Neural cell (in vitro differentiated cells): ENCODE measurements at regions not wholly inside any gene's neighbourhood (a gene's known extent, or its start where the extent isn't known, plus 50 kb on each side); places are given as distances from the start of the nearest gene placed in this dataset.

Experiments
- H2AFZ ChIP-seq: fragments of 200-600, 300-800 bp; sonication (generic), shearing (Covaris generic); 2 replicates; pipeline ENCODE4 v1.6.0; 2014; ENCODE audit warnings: low read depth, mild to moderate bottlenecking, antibody characterized with exemption, low read length, moderate library complexity
- H3F3A ChIP-seq: fragments of 200-600 bp; shearing (Covaris generic); 2 replicates; pipeline ENCODE4 v1.6.1; 2016; ENCODE audit warnings: mild to moderate bottlenecking, moderate library complexity, mixed read lengths, antibody characterized with exemption, low read length; ENCODE audit not compliant: insufficient read depth, poor library complexity, severe bottlenecking
- H3K27ac ChIP-seq: fragments of 200-600, 300-800 bp; sonication (generic), shearing (Covaris generic); 2 replicates; pipeline ENCODE4 v1.5.1; 2014; ENCODE audit warnings: mild to moderate bottlenecking, low read length, moderate library complexity
- H3K27me3 ChIP-seq: fragments of 300-800, 200-600 bp; sonication (generic), shearing (Covaris generic); 2 replicates; pipeline ENCODE4 v1.6.0; 2014; ENCODE audit warnings: mild to moderate bottlenecking, low read depth, low read length, moderate library complexity; ENCODE audit not compliant: insufficient read depth
- H3K36me3 ChIP-seq: fragments of 300-800, 200-600 bp; sonication (generic), shearing (Covaris generic); 2 replicates; pipeline ENCODE4 v1.5.1; 2014; ENCODE audit warnings: mild to moderate bottlenecking, antibody characterized with exemption, low read length, moderate library complexity; ENCODE audit not compliant: insufficient read depth
- H3K4me2 ChIP-seq: fragments of 300-800, 200-600 bp; sonication (generic), shearing (Covaris generic); 2 replicates; pipeline ENCODE4 v1.6.0; 2014; ENCODE audit warnings: mild to moderate bottlenecking, low read length
- H3K4me3 ChIP-seq: fragments of 300-800, 200-600 bp; sonication (generic), shearing (Covaris generic); 2 replicates; pipeline ENCODE4 v1.5.1; 2014; ENCODE audit warnings: mild to moderate bottlenecking, low read length, moderate library complexity
- H3K79me2 ChIP-seq: fragments of 200-600 bp; shearing (Covaris generic); replicated peaks from 2 replicates; pipeline ENCODE4 v1.6.0; 2014; ENCODE audit warnings: mild to moderate bottlenecking, low read length, moderate library complexity; ENCODE audit not compliant: insufficient read depth
- H3K9ac ChIP-seq: fragments of 300-800, 200-600 bp; sonication (generic), shearing (Covaris generic); 2 replicates; pipeline ENCODE4 v1.6.1; 2016; ENCODE audit warnings: mild to moderate bottlenecking, low read length, mixed read lengths
- H3K9me2 ChIP-seq: fragments of 200-600 bp; shearing (Covaris generic); 2 replicates; pipeline ENCODE4 v1.6.1; 2016; ENCODE audit warnings: mild to moderate bottlenecking, low read length, mixed read lengths; ENCODE audit not compliant: insufficient read depth
- H3K9me3 ChIP-seq: fragments of 200-600, 300-800 bp; sonication (generic), shearing (Covaris generic); 2 replicates; pipeline ENCODE4 v1.6.1; 2016; ENCODE audit warnings: mild to moderate bottlenecking, mixed run types, low read length, moderate library complexity, mixed read lengths
- H4K20me1 ChIP-seq: fragments of 200-600 bp; shearing (Covaris generic); 2 replicates; pipeline ENCODE4 v1.6.1; 2016; ENCODE audit warnings: mild to moderate bottlenecking, mixed run types; ENCODE audit not compliant: insufficient read depth
- EP300 ChIP-seq: fragments of 450-650 bp; conservative IDR thresholded peaks from 2 replicates; pipeline ENCODE4 v1.6.1; 2014; ENCODE audit warnings: antibody characterized with exemption, mild to moderate bottlenecking, moderate library complexity; ENCODE audit not compliant: poor library complexity, severe bottlenecking
- EZH2 ChIP-seq: fragments of 200-600, 300-800 bp; shearing (Covaris generic), sonication (generic); IDR thresholded peaks from 2 replicates; pipeline ENCODE4 v1.6.1; 2014; ENCODE audit warnings: antibody characterized with exemption, low read length, borderline replicate concordance, mild to moderate bottlenecking; ENCODE audit not compliant: insufficient read depth, poor library complexity, severe bottlenecking
- MXI1 ChIP-seq: fragments of 450-650 bp; conservative IDR thresholded peaks from 2 replicates; pipeline ENCODE4 v1.6.1; 2014; ENCODE audit warnings: antibody characterized with exemption, mild to moderate bottlenecking; ENCODE audit not compliant: poor library complexity, severe bottlenecking
- POLR2AphosphoS5 ChIP-seq: IDR thresholded peaks from 2 replicates; pipeline ENCODE4 v1.6.1; 2012
- RAD21 ChIP-seq: fragments of 450-650 bp; conservative IDR thresholded peaks from 2 replicates; pipeline ENCODE4 v1.6.1; 2014; ENCODE audit warnings: antibody characterized with exemption, mild to moderate bottlenecking, moderate library complexity
- SMC3 ChIP-seq: fragments of 450-650 bp; conservative IDR thresholded peaks from 2 replicates; pipeline ENCODE4 v1.6.1; 2014; ENCODE audit warnings: antibody characterized with exemption, mild to moderate bottlenecking, moderate library complexity; ENCODE audit not compliant: poor library complexity
- TAF1 ChIP-seq: IDR thresholded peaks from 2 replicates; pipeline ENCODE4 v1.6.1; 2012; ENCODE audit warnings: low read depth
- TF ChIP-seq, protein P1 (sequence below): fragments of 450-650 bp; IDR thresholded peaks from 2 replicates; pipeline ENCODE4 v1.5.1; 2014; ENCODE audit warnings: antibody characterized with exemption, mild to moderate bottlenecking, moderate library complexity; ENCODE audit not compliant: poor library complexity, severe bottlenecking
- TF ChIP-seq, protein P2 (sequence below): IDR thresholded peaks from 2 replicates; pipeline ENCODE4 v1.6.1; 2012; ENCODE audit warnings: borderline replicate concordance

DNA sequence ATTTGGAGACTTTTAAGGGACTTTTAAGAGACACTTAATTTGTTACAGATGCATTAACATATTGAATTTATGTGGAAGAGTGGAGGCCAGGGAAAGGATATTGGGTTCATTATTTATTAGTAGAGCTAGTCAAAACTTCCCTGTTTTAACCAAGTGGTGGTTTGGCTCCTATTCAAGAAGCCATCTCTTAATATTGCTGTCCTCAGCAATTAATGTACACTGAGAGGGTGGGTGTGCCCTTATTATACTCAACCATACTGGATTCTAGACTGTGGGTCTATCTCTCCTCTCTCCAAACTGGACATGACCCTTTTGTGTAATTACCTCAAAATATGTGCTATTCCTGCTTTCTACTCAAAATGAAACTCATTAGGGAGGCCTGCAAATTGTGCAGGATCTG, 398.7 kb upstream of the DDHD1 start:
- TF ChIP-seq POLR2AphosphoS5, result no peak
- TF ChIP-seq, protein P1, sequence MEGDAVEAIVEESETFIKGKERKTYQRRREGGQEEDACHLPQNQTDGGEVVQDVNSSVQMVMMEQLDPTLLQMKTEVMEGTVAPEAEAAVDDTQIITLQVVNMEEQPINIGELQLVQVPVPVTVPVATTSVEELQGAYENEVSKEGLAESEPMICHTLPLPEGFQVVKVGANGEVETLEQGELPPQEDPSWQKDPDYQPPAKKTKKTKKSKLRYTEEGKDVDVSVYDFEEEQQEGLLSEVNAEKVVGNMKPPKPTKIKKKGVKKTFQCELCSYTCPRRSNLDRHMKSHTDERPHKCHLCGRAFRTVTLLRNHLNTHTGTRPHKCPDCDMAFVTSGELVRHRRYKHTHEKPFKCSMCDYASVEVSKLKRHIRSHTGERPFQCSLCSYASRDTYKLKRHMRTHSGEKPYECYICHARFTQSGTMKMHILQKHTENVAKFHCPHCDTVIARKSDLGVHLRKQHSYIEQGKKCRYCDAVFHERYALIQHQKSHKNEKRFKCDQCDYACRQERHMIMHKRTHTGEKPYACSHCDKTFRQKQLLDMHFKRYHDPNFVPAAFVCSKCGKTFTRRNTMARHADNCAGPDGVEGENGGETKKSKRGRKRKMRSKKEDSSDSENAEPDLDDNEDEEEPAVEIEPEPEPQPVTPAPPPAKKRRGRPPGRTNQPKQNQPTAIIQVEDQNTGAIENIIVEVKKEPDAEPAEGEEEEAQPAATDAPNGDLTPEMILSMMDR, result no peak
- H3K4me3 ChIP-seq, result no peak overlapping the region
- no peaks in the 10 kb centered on the region for H3K36me3 ChIP-seq
- no peak overlapping the region for H3K4me2 ChIP-seq
- no peaks in the 10 kb centered on the region for H3K79me2 ChIP-seq
- H3K27ac ChIP-seq, result no peak overlapping the region
- no peaks in the 10 kb centered on the region for H3K9me2 ChIP-seq
- H3K27me3 ChIP-seq, result no peaks in the 10 kb centered on the region
- no peaks in the 10 kb centered on the region for H3F3A ChIP-seq
- no peak overlapping the region for H3K9ac ChIP-seq
- H3K9me3 ChIP-seq, result no peaks in the 10 kb centered on the region
- no peaks in the 10 kb centered on the region for H4K20me1 ChIP-seq
- H2AFZ ChIP-seq, result no peak overlapping the region

DNA sequence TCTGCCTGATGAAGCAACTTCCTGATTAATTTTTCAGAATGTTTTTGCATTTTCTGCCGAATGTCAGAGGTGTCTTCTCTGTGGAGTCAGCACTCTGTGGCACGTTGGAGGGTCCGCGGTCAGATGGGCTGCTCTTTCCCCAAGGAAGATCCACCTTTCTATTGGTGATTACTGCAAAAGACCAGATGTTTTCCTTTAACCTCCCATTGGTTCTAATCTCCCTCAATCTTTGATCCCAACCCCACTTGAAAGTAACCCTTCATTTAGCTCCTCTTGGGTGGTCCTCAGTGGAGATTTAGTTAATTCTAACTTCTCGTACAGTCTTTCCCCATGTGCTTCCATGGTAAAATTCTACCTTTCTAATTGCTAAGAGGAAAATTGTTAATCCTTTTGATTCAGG, 397.7 kb upstream of the DDHD1 start:
- H3K36me3 ChIP-seq, result no peaks in the 10 kb centered on the region
- no peak overlapping the region for H3K4me3 ChIP-seq
- H2AFZ ChIP-seq, result no peak overlapping the region
- no peak overlapping the region for H3K4me2 ChIP-seq
- no peaks in the 10 kb centered on the region for H3K27me3 ChIP-seq
- H3K9me2 ChIP-seq, result no peaks in the 10 kb centered on the region
- no peaks in the 10 kb centered on the region for H4K20me1 ChIP-seq
- H3F3A ChIP-seq, result no peaks in the 10 kb centered on the region
- H3K27ac ChIP-seq, result no peak overlapping the region
- H3K9ac ChIP-seq, result no peak overlapping the region
- no peaks in the 10 kb centered on the region for H3K9me3 ChIP-seq
- TF ChIP-seq RAD21 (no peak), EZH2 (no peak), POLR2AphosphoS5 (no peak), TAF1 (no peak), EP300 (no peak), MXI1 (no peak), SMC3 (no peak)
- TF ChIP-seq, protein P2, sequence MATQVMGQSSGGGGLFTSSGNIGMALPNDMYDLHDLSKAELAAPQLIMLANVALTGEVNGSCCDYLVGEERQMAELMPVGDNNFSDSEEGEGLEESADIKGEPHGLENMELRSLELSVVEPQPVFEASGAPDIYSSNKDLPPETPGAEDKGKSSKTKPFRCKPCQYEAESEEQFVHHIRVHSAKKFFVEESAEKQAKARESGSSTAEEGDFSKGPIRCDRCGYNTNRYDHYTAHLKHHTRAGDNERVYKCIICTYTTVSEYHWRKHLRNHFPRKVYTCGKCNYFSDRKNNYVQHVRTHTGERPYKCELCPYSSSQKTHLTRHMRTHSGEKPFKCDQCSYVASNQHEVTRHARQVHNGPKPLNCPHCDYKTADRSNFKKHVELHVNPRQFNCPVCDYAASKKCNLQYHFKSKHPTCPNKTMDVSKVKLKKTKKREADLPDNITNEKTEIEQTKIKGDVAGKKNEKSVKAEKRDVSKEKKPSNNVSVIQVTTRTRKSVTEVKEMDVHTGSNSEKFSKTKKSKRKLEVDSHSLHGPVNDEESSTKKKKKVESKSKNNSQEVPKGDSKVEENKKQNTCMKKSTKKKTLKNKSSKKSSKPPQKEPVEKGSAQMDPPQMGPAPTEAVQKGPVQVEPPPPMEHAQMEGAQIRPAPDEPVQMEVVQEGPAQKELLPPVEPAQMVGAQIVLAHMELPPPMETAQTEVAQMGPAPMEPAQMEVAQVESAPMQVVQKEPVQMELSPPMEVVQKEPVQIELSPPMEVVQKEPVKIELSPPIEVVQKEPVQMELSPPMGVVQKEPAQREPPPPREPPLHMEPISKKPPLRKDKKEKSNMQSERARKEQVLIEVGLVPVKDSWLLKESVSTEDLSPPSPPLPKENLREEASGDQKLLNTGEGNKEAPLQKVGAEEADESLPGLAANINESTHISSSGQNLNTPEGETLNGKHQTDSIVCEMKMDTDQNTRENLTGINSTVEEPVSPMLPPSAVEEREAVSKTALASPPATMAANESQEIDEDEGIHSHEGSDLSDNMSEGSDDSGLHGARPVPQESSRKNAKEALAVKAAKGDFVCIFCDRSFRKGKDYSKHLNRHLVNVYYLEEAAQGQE, result no peak
- TF ChIP-seq, protein P1, result no peak
- no peaks in the 10 kb centered on the region for H3K79me2 ChIP-seq
